ENCODE measurements at regions not wholly inside any gene's neighbourhood (a gene's known extent, or its start where the extent isn't known, plus 50 kb on each side); places are given as distances from the start of the nearest gene placed in this dataset.

- no peak for TF ChIP-seq CTCF (conservative IDR thresholded peaks at IDR 0.05)
- no peak for TF ChIP-seq ZFX (IDR thresholded peaks at IDR 0.05)
Observed at GRCh38 chr20:63068711-63069367, 62.1 kb upstream of the BHLHE23 start.

Data from C4-2B (cell line).